GM18505 (cell line): ENCODE measurements at regions not wholly inside any gene's neighbourhood (a gene's known extent, or its start where the extent isn't known, plus 50 kb on each side); places are given as distances from the start of the nearest gene placed in this dataset.
A peak's percentile ranks its signal among the peaks of the same experiment; 100 is the strongest.

Source experiments
- ATAC-seq: cut with Tn5 transposase; IDR thresholded peaks from one replicate; pipeline ENCODE4 v1.9.1; 2021; ENCODE audit not compliant: unreplicated experiment
- POLR2A ChIP-seq: IDR thresholded peaks from 4 replicates; pipeline ENCODE4 v1.6.1; 2011; ENCODE audit warnings: borderline replicate concordance; ENCODE audit not compliant: insufficient read depth, insufficient read length; ENCODE audit errors: extremely low read depth

- TF ChIP-seq POLR2A, result no peak
- ATAC-seq, result no peak
Measured at GRCh38 chr13:106630162-106630561, 62.2 kb upstream of the ARGLU1 start.

GRCh38 chr13:106628936-106629659, 61.2 kb upstream of the ARGLU1 start:
- no peak for TF ChIP-seq POLR2A
- ATAC-seq, result no peak

- no peak for TF ChIP-seq POLR2A
- no peak for ATAC-seq
Measured at GRCh38 chr13:106626473-106626872, 58.5 kb upstream of the ARGLU1 start.

GRCh38 chr13:106625578-106625977, 57.6 kb upstream of the ARGLU1 start:
- ATAC-seq, result no peak
- TF ChIP-seq POLR2A, result no peak

GRCh38 chr13:106623799-106624460, 56.0 kb upstream of the ARGLU1 start:
- no peak for ATAC-seq

GRCh38 chr13:106621833-106622232, 53.9 kb upstream of the ARGLU1 start:
- no peak for ATAC-seq
- TF ChIP-seq POLR2A, result no peak

More at GRCh38 chr13:106623799-106624460, 56.0 kb upstream of the ARGLU1 start:
- no peak for TF ChIP-seq POLR2A

GRCh38 chr13:106619688-106620555, 52.0 kb upstream of the ARGLU1 start:
- ATAC-seq, result peak; percentile 98
- TF ChIP-seq POLR2A, result no peak
